Liver (tissue), 8 donors: ENCODE measurements at regions not wholly inside any gene's neighbourhood (a gene's known extent, or its start where the extent isn't known, plus 50 kb on each side); places are given as distances from the start of the nearest gene placed in this dataset.

ENCODE experiments used
- DNase-seq: peaks from one replicate; pipeline ENCODE4 v3.0.0-alpha.2; 2017; ENCODE audit warnings: low spot score
- H3K27ac ChIP-seq, 2 donors: one replicate each; pipeline ENCODE4 v1.7.0; 2013; ENCODE audit warnings: inconsistent platforms in 2 of 2, low read length in 2 of 2, control low read depth in 1 of 2, low read depth in 1 of 2, mild to moderate bottlenecking in 1 of 2
- H3K27me3 ChIP-seq, 4 donors: one replicate each; pipeline versions ENCODE4 v1.6.1 to v1.7.0; 2013; ENCODE audit warnings: low read length in 3 of 4, inconsistent platforms in 1 of 4, mild to moderate bottlenecking in 1 of 4, moderate library complexity in 1 of 4; ENCODE audit not compliant: control insufficient read depth in 4 of 4, insufficient read depth in 4 of 4
- H3K36me3 ChIP-seq, 4 donors: one replicate each; pipeline versions ENCODE4 v1.6.1 to v1.7.0; 2013; ENCODE audit warnings: low read length in 3 of 4, mild to moderate bottlenecking in 3 of 4, low read depth in 1 of 4, moderate library complexity in 1 of 4; ENCODE audit not compliant: control insufficient read depth in 4 of 4, insufficient read depth in 3 of 4
- H3K4me1 ChIP-seq, 4 donors: one replicate each; pipeline versions ENCODE4 v1.6.1 to v1.7.0; 2013; ENCODE audit warnings: low read length in 3 of 4, mild to moderate bottlenecking in 3 of 4, moderate library complexity in 1 of 4; ENCODE audit not compliant: control insufficient read depth in 4 of 4, insufficient read depth in 4 of 4
- H3K4me3 ChIP-seq, 3 donors: one replicate each; pipeline versions ENCODE4 v1.6.1 to v1.7.0; 2013; ENCODE audit warnings: low read length in 3 of 3, control low read depth in 1 of 3, low read depth in 1 of 3, mild to moderate bottlenecking in 1 of 3
- H3K9ac ChIP-seq, 2 donors: one replicate each; pipeline ENCODE4 v1.7.0; 2013; ENCODE audit warnings: low read length in 2 of 2, mild to moderate bottlenecking in 2 of 2, moderate library complexity in 2 of 2, control low read depth in 1 of 2, low read depth in 1 of 2
- H3K9me3 ChIP-seq, 4 donors: one replicate each; pipeline versions ENCODE4 v1.6.1 to v1.7.0; 2013; ENCODE audit warnings: low read length in 3 of 4; ENCODE audit not compliant: control insufficient read depth in 4 of 4
- EGR1 ChIP-seq, 2 donors: IDR thresholded peaks; 2 replicates each; pipeline ENCODE4 v1.6.1; 2016 to 2018; ENCODE audit warnings: antibody characterized with exemption in 2 of 2, low read depth in 2 of 2
- FOXA1 ChIP-seq: IDR thresholded peaks from 2 replicates; pipeline ENCODE4 v1.6.1; 2016; ENCODE audit warnings: antibody characterized with exemption
- FOXA2 ChIP-seq: IDR thresholded peaks from 2 replicates; pipeline ENCODE4 v1.6.1; 2016; ENCODE audit warnings: antibody characterized with exemption
- GABPA ChIP-seq, 2 donors: IDR thresholded peaks in 1 of 2; conservative IDR thresholded peaks in 1 of 2; 2 replicates each; pipeline ENCODE4 v1.6.1; 2016; ENCODE audit warnings: antibody characterized with exemption in 2 of 2, mild to moderate bottlenecking in 1 of 2, moderate library complexity in 1 of 2
- HNF4A ChIP-seq, 2 donors: conservative IDR thresholded peaks; 2 replicates each; pipeline ENCODE4 v1.6.1; 2016; ENCODE audit warnings: antibody characterized with exemption in 2 of 2, mild to moderate bottlenecking in 2 of 2
- HNF4G ChIP-seq: IDR thresholded peaks from 2 replicates; pipeline ENCODE4 v1.6.1; 2016; ENCODE audit warnings: antibody characterized with exemption
- JUND ChIP-seq, 2 donors: IDR thresholded peaks; 2 replicates each; pipeline ENCODE4 v1.6.1; 2016; ENCODE audit warnings: antibody characterized with exemption in 2 of 2
- NR2F2 ChIP-seq: IDR thresholded peaks from 2 replicates; pipeline ENCODE4 v1.6.1; 2016; ENCODE audit warnings: antibody characterized with exemption
- RAD21 ChIP-seq, 2 donors: IDR thresholded peaks; 2 replicates each; pipeline ENCODE4 v1.6.1; 2016; ENCODE audit warnings: antibody characterized with exemption in 2 of 2, mild to moderate bottlenecking in 2 of 2
- RXRA ChIP-seq, 2 donors: IDR thresholded peaks; 2 replicates each; pipeline ENCODE4 v1.6.1; 2017 to 2018; ENCODE audit warnings: antibody characterized with exemption in 2 of 2, mild to moderate bottlenecking in 1 of 2
- TAF1 ChIP-seq: conservative IDR thresholded peaks from 2 replicates; pipeline ENCODE4 v1.6.1; 2016; ENCODE audit warnings: antibody characterized with exemption, mild to moderate bottlenecking
- YY1 ChIP-seq: IDR thresholded peaks from 2 replicates; pipeline ENCODE4 v1.6.1; 2016; ENCODE audit warnings: antibody characterized with exemption, mild to moderate bottlenecking
- WGBS: extraction: QIAGEN DNeasy Blood & Tissue Kit; methylation state at CpG from one replicate; pipeline ENCODE4 v1.1.7; 2013; 5-methylcytosine and 5-hydroxymethylcytosine counted together
- TF ChIP-seq, protein P1 (sequence below): IDR thresholded peaks from 2 replicates; pipeline ENCODE4 v1.6.1; 2016; ENCODE audit warnings: antibody characterized with exemption, mild to moderate bottlenecking
- TF ChIP-seq, protein P2 (sequence below): IDR thresholded peaks from 2 replicates; pipeline ENCODE4 v1.6.1; 2016; ENCODE audit warnings: antibody characterized with exemption
- TF ChIP-seq, protein P3 (sequence below): IDR thresholded peaks from 2 replicates; pipeline ENCODE4 v1.6.1; 2016; ENCODE audit warnings: antibody characterized with exemption
- TF ChIP-seq, protein P4 (sequence below): IDR thresholded peaks from 2 replicates; pipeline ENCODE4 v1.6.1; 2016; ENCODE audit warnings: antibody characterized with exemption
- TF ChIP-seq, protein P5 (sequence below): fragments of 150-350 bp; IDR thresholded peaks from 2 replicates; pipeline ENCODE4 v1.5.1; 2017; ENCODE audit warnings: improper control_type of control experiment, low read depth, low read length; ENCODE audit not compliant: missing input control
- donor health status: healthy.
- donor health status: healthy.
- donor health status: healthy.
- donor health status: healthy.
- donor health status: healthy.

DNA sequence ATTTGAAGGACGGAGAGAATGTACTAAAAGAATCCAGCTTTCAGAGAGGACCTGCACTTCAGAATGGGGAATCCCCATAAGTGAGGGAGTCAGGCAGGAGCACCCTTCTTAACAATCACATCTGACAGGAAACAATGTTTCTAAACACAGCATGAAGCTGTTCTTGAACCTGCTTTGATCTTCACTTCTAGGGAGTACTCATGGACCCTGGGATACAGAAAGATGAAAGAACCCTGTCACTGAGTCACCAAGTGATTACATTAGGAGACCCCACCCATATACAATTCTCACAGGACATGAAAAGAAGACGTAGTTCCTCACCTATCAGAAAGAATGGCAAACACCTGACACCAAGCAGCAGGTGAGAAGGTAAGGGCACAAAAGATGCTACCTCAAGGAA, 296.9 kb upstream of the ZC3H12C start:
- Histone ChIP-seq H3K4me3 (no peak overlapping the region), H3K27me3 (no peaks in the 10 kb centered on the region), H3K36me3 (no peaks in the 10 kb centered on the region), H3K4me1 (no peaks in the 10 kb centered on the region), H3K9ac (no peak overlapping the region), H3K27ac (no peak overlapping the region), H3K9me3 (no peaks in the 10 kb centered on the region)
- no peak for TF ChIP-seq FOXA1
- TF ChIP-seq, protein P1, sequence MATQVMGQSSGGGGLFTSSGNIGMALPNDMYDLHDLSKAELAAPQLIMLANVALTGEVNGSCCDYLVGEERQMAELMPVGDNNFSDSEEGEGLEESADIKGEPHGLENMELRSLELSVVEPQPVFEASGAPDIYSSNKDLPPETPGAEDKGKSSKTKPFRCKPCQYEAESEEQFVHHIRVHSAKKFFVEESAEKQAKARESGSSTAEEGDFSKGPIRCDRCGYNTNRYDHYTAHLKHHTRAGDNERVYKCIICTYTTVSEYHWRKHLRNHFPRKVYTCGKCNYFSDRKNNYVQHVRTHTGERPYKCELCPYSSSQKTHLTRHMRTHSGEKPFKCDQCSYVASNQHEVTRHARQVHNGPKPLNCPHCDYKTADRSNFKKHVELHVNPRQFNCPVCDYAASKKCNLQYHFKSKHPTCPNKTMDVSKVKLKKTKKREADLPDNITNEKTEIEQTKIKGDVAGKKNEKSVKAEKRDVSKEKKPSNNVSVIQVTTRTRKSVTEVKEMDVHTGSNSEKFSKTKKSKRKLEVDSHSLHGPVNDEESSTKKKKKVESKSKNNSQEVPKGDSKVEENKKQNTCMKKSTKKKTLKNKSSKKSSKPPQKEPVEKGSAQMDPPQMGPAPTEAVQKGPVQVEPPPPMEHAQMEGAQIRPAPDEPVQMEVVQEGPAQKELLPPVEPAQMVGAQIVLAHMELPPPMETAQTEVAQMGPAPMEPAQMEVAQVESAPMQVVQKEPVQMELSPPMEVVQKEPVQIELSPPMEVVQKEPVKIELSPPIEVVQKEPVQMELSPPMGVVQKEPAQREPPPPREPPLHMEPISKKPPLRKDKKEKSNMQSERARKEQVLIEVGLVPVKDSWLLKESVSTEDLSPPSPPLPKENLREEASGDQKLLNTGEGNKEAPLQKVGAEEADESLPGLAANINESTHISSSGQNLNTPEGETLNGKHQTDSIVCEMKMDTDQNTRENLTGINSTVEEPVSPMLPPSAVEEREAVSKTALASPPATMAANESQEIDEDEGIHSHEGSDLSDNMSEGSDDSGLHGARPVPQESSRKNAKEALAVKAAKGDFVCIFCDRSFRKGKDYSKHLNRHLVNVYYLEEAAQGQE = no peak
- TF ChIP-seq, protein P2, sequence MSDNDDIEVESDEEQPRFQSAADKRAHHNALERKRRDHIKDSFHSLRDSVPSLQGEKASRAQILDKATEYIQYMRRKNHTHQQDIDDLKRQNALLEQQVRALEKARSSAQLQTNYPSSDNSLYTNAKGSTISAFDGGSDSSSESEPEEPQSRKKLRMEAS = no peak
- WGBS = 68% methylated on average over 2 of the region's 2 CpGs
- no peak for DNase-seq

DNA sequence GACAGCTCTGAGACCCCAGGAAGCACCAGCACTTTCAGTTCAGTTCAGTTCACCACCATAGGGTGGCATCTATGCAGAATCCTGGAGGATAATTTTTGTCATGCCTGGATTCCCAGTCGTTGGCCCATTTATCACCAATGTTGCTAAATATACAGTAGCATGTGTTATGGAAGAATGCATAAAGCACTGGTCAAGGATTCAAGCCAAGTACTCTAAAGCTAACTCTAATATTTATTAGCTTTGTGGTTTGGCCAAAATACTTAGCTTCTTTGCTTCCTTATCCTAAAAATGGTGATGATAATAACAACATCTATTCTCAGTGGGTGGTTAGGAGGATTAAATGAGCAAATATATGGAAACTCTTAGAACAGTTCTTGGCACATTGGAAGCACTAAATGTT, 294.7 kb upstream of the ZC3H12C start:
- no peak overlapping the region for H3K4me3 ChIP-seq
- 61% methylated on average over 1 of the region's 1 CpG for WGBS
- TF ChIP-seq, protein P3, sequence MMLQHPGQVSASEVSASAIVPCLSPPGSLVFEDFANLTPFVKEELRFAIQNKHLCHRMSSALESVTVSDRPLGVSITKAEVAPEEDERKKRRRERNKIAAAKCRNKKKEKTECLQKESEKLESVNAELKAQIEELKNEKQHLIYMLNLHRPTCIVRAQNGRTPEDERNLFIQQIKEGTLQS = no peak
- TF ChIP-seq, protein P4, sequence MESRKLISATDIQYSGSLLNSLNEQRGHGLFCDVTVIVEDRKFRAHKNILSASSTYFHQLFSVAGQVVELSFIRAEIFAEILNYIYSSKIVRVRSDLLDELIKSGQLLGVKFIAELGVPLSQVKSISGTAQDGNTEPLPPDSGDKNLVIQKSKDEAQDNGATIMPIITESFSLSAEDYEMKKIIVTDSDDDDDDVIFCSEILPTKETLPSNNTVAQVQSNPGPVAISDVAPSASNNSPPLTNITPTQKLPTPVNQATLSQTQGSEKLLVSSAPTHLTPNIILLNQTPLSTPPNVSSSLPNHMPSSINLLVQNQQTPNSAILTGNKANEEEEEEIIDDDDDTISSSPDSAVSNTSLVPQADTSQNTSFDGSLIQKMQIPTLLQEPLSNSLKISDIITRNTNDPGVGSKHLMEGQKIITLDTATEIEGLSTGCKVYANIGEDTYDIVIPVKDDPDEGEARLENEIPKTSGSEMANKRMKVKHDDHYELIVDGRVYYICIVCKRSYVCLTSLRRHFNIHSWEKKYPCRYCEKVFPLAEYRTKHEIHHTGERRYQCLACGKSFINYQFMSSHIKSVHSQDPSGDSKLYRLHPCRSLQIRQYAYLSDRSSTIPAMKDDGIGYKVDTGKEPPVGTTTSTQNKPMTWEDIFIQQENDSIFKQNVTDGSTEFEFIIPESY = no peak
- TF ChIP-seq EGR1 (IDR thresholded peaks at IDR 0.05; ENCODE audit: low read depth in 2 of 2) = no peak
- no peak for TF ChIP-seq JUND (IDR thresholded peaks at IDR 0.05)
- TF ChIP-seq NR2F2 = no peak
- no peak for TF ChIP-seq HNF4G
- no peak for TF ChIP-seq RAD21 (IDR thresholded peaks at IDR 0.05)
- TF ChIP-seq FOXA2 = no peak
- no peak for TF ChIP-seq RXRA (IDR thresholded peaks at IDR 0.05)
- no peak for TF ChIP-seq GABPA (IDR thresholded peaks at IDR 0.05 in 1 of 2, conservative IDR thresholded peaks at IDR 0.05 in 1 of 2)
- TF ChIP-seq, protein P5, sequence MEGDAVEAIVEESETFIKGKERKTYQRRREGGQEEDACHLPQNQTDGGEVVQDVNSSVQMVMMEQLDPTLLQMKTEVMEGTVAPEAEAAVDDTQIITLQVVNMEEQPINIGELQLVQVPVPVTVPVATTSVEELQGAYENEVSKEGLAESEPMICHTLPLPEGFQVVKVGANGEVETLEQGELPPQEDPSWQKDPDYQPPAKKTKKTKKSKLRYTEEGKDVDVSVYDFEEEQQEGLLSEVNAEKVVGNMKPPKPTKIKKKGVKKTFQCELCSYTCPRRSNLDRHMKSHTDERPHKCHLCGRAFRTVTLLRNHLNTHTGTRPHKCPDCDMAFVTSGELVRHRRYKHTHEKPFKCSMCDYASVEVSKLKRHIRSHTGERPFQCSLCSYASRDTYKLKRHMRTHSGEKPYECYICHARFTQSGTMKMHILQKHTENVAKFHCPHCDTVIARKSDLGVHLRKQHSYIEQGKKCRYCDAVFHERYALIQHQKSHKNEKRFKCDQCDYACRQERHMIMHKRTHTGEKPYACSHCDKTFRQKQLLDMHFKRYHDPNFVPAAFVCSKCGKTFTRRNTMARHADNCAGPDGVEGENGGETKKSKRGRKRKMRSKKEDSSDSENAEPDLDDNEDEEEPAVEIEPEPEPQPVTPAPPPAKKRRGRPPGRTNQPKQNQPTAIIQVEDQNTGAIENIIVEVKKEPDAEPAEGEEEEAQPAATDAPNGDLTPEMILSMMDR = no peak
- no peak for TF ChIP-seq YY1
- TF ChIP-seq FOXA1 = no peak
- TF ChIP-seq TAF1 = no peak
- TF ChIP-seq HNF4A (conservative IDR thresholded peaks at IDR 0.05) = no peak
- DNase-seq = no peak
- H3K27ac ChIP-seq = no peak overlapping the region
- no peaks in the 10 kb centered on the region for H3K36me3 ChIP-seq
- H3K9ac ChIP-seq = no peak overlapping the region
- H3K9me3 ChIP-seq = no peaks in the 10 kb centered on the region
- no peaks in the 10 kb centered on the region for H3K27me3 ChIP-seq
- no peaks in the 10 kb centered on the region for H3K4me1 ChIP-seq
